RKO (cell line): ENCODE measurements at regions not wholly inside any gene's neighbourhood (a gene's known extent, or its start where the extent isn't known, plus 50 kb on each side); places are given as distances from the start of the nearest gene placed in this dataset.
"Not testable (repeated sequence)": the region's sequence is repeated elsewhere in the genome, so short reads cannot be mapped to it uniquely, and the experiment has no call there.

Experiments
- DNase-seq: peaks from one replicate; pipeline ENCODE4 v3.0.0-alpha.2; 2016; ENCODE audit warnings: low spot score

- DNase-seq: no peak
Observed at GRCh38 chr13:44711706-44712105, 135.6 kb upstream of the TSC22D1 start.

- DNase-seq: peak; percentile 97
Observed at GRCh38 chr13:44710576-44710975, 134.4 kb upstream of the TSC22D1 start.

GRCh38 chr13:44704811-44705210 is 128.7 kb upstream of the TSC22D1 start:
- DNase-seq: not testable (repeated sequence)

GRCh38 chr13:44703371-44703770 is 127.2 kb upstream of the TSC22D1 start:
- DNase-seq: peak; percentile 52

GRCh38 chr13:44698066-44698465 is 121.9 kb upstream of the TSC22D1 start:
- no peak for DNase-seq

GRCh38 chr13:44697058-44697457 is 120.9 kb upstream of the TSC22D1 start:
- no peak for DNase-seq

GRCh38 chr13:44695520-44695919 is 119.4 kb upstream of the TSC22D1 start:
- no peak for DNase-seq

- DNase-seq: no peak
Observed at GRCh38 chr13:44694842-44695241, 118.7 kb upstream of the TSC22D1 start.

- DNase-seq: no peak
Observed at GRCh38 chr13:44694291-44694690, 118.2 kb upstream of the TSC22D1 start.

- no peak for DNase-seq
Observed at GRCh38 chr13:44693156-44693764, 117.1 kb upstream of the TSC22D1 start.

GRCh38 chr13:44692173-44692713 is 116.1 kb upstream of the TSC22D1 start:
- DNase-seq: peak; percentile 48

- no peak for DNase-seq
Observed at GRCh38 chr13:44690376-44690775, 114.2 kb upstream of the TSC22D1 start.

GRCh38 chr13:44688652-44689051 is 112.5 kb upstream of the TSC22D1 start:
- no peak for DNase-seq

- DNase-seq: no peak
Observed at GRCh38 chr13:44686531-44686934, 110.4 kb upstream of the TSC22D1 start.

- DNase-seq: peak; percentile 21
Observed at GRCh38 chr13:44685641-44686040, 109.5 kb upstream of the TSC22D1 start.

GRCh38 chr13:44682416-44682815 is 106.3 kb upstream of the TSC22D1 start:
- not testable (repeated sequence) for DNase-seq

GRCh38 chr13:44680746-44681355 is 104.7 kb upstream of the TSC22D1 start:
- no peak for DNase-seq

- DNase-seq: no peak
Observed at GRCh38 chr13:44679597-44679996, 103.5 kb upstream of the TSC22D1 start.

GRCh38 chr13:44678197-44678596 is 102.1 kb upstream of the TSC22D1 start:
- DNase-seq: no peak

GRCh38 chr13:44676534-44676933 is 100.4 kb upstream of the TSC22D1 start:
- no peak for DNase-seq

GRCh38 chr13:44669534-44669933 is 93.4 kb upstream of the TSC22D1 start:
- DNase-seq: no peak

GRCh38 chr13:44668688-44669087 is 92.6 kb upstream of the TSC22D1 start:
- DNase-seq: no peak

GRCh38 chr13:44667943-44668342 is 91.8 kb upstream of the TSC22D1 start:
- no peak for DNase-seq

GRCh38 chr13:44666538-44666937 is 90.4 kb upstream of the TSC22D1 start:
- not testable (repeated sequence) for DNase-seq
